Upper lobe of left lung (tissue), 6 donors: ENCODE measurements at regions not wholly inside any gene's neighbourhood (a gene's known extent, or its start where the extent isn't known, plus 50 kb on each side); places are given as distances from the start of the nearest gene placed in this dataset.

ENCODE experiments used
- ATAC-seq, 2 donors: fragments of 200-7000 bp; cut with Tn5 transposase; one replicate each; pipeline ENCODE4 v1.9.1; 2022; ENCODE audit warnings: mild to moderate bottlenecking in 2 of 2, moderate library complexity in 2 of 2; ENCODE audit not compliant: low FRiP score in 2 of 2
- DNase-seq, 2 donors: peaks; one replicate each; pipeline ENCODE4 v3.0.0-alpha.2; 2019 to 2020
- H3K27ac ChIP-seq, 4 donors: fragments of 200-600 bp; sonication (generic); one replicate each; pipeline ENCODE4 v1.5.1; 2016 to 2019
- H3K27me3 ChIP-seq, 4 donors: fragments of 200-600 bp; sonication (generic); one replicate each; pipeline ENCODE4 v1.5.1; 2017 to 2019
- H3K36me3 ChIP-seq, 4 donors: fragments of 200-600 bp; sonication (generic); one replicate each; pipeline ENCODE4 v1.5.1; 2016 to 2019
- H3K4me1 ChIP-seq, 4 donors: fragments of 200-600 bp; sonication (generic); one replicate each; pipeline ENCODE4 v1.5.1; 2018 to 2019
- H3K4me3 ChIP-seq, 4 donors: fragments of 200-600 bp; sonication (generic); one replicate each; pipeline ENCODE4 v1.5.1; 2017 to 2019; ENCODE audit warnings: mild to moderate bottlenecking in 2 of 4, moderate library complexity in 1 of 4
- H3K9me3 ChIP-seq, 4 donors: fragments of 200-600 bp; sonication (generic); one replicate each; pipeline ENCODE4 v1.5.1; 2018 to 2019
- EP300 ChIP-seq, 4 donors: sonication (generic); formaldehyde crosslinking; IDR thresholded peaks; one replicate each; pipeline ENCODE4 v1.5.1; 2017; ENCODE audit warnings: antibody characterized with exemption in 4 of 4, control low read depth in 2 of 4
- POLR2A ChIP-seq, 4 donors: fragments of 450-650 bp; IDR thresholded peaks; one replicate each; pipeline ENCODE4 v1.5.1; 2016 to 2017; ENCODE audit warnings: antibody characterized with exemption in 4 of 4, mild to moderate bottlenecking in 2 of 4
- POLR2AphosphoS5 ChIP-seq, 2 donors: sonication (generic); formaldehyde crosslinking; IDR thresholded peaks; one replicate each; pipeline ENCODE4 v1.5.1; 2017; ENCODE audit warnings: antibody characterized with exemption in 2 of 2
- WGBS, 2 donors: methylation state at CpG; one replicate each; pipeline ENCODE4 v1.1.5; 2017 to 2018; 5-methylcytosine and 5-hydroxymethylcytosine counted together
- TF ChIP-seq, protein P1 (sequence below), 6 experiments: fragments of 450-650 bp in 4 of 6; fragments of 200-600 bp in 2 of 6; sonication (generic) in 2 of 6; IDR thresholded peaks; one replicate each; pipeline ENCODE4 v1.5.1; 2016 to 2019; ENCODE audit warnings: antibody characterized with exemption in 6 of 6
- donor health status: DM: no; HTN: no; CAD: no; lungs with moderate emphysema.
- donor health status: DM: no; HTN: yes; CAD: no; lungs with severe emphysema.

GRCh38 chr5:39775086-39775796 lies 350.5 kb upstream of the DAB2 start:
- TF ChIP-seq EP300 (IDR thresholded peaks at IDR 0.05) (no peak), POLR2AphosphoS5 (IDR thresholded peaks at IDR 0.05) (no peak)
- ATAC-seq (no peak), DNase-seq (no peak)
- Histone ChIP-seq H3K36me3 (no peaks in the 10 kb centered on the region), H3K4me3 (no peak overlapping the region), H3K27ac (no peak overlapping the region), H3K4me1 (no peaks in the 10 kb centered on the region), H3K9me3 (no peaks in the 10 kb centered on the region), H3K27me3 (no peaks in the 10 kb centered on the region)
- 49 to 72% methylated on average over 2 of the region's 2 CpGs for WGBS, 2 donors

GRCh38 chr5:39774605-39775004 lies 349.8 kb upstream of the DAB2 start:
- ATAC-seq (no peak), DNase-seq (no peak)
- TF ChIP-seq POLR2A (IDR thresholded peaks at IDR 0.05) = no peak
- no peak for TF ChIP-seq EP300 (IDR thresholded peaks at IDR 0.05)
- no peak for TF ChIP-seq POLR2AphosphoS5 (IDR thresholded peaks at IDR 0.05)
- TF ChIP-seq, protein P1, sequence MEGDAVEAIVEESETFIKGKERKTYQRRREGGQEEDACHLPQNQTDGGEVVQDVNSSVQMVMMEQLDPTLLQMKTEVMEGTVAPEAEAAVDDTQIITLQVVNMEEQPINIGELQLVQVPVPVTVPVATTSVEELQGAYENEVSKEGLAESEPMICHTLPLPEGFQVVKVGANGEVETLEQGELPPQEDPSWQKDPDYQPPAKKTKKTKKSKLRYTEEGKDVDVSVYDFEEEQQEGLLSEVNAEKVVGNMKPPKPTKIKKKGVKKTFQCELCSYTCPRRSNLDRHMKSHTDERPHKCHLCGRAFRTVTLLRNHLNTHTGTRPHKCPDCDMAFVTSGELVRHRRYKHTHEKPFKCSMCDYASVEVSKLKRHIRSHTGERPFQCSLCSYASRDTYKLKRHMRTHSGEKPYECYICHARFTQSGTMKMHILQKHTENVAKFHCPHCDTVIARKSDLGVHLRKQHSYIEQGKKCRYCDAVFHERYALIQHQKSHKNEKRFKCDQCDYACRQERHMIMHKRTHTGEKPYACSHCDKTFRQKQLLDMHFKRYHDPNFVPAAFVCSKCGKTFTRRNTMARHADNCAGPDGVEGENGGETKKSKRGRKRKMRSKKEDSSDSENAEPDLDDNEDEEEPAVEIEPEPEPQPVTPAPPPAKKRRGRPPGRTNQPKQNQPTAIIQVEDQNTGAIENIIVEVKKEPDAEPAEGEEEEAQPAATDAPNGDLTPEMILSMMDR (IDR thresholded peaks at IDR 0.05) = no peak
- Histone ChIP-seq H3K9me3 (no peaks in the 10 kb centered on the region), H3K4me3 (no peak overlapping the region), H3K36me3 (no peaks in the 10 kb centered on the region), H3K27ac (no peak overlapping the region), H3K27me3 (no peaks in the 10 kb centered on the region), H3K4me1 (no peaks in the 10 kb centered on the region)

- DNase-seq (no peak), ATAC-seq (no peak)
- Histone ChIP-seq H3K36me3 (no peaks in the 10 kb centered on the region), H3K27me3 (no peaks in the 10 kb centered on the region), H3K4me1 (no peaks in the 10 kb centered on the region), H3K4me3 (no peak overlapping the region), H3K9me3 (no peaks in the 10 kb centered on the region), H3K27ac (no peak overlapping the region)
- TF ChIP-seq EP300 (IDR thresholded peaks at IDR 0.05) (no peak), POLR2AphosphoS5 (IDR thresholded peaks at IDR 0.05) (no peak), POLR2A (IDR thresholded peaks at IDR 0.05) (no peak)
- TF ChIP-seq, protein P1 (IDR thresholded peaks at IDR 0.05) = no peak
- WGBS, 2 donors = 70 to 72% methylated on average over 2 of the region's 2 CpGs
Measured at GRCh38 chr5:39772307-39772706, 347.5 kb upstream of the DAB2 start.

DNA sequence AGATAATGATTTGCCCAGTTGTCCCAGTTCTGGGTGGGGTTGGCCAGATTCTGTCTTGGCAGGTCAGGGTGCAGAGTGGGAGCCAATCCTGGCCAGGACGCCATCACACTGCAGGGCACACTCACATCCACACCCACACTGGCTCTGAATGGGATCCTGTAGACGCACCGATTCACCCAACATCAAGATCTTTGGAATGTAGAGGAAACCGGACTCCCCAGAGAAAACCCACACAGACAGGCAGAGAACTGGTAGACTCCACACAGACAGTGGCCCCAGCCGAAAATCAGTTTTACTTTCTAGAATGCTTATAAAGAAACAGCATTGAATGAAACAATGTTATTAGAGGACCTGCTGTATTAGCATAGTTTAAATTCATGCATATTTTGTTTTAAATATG lies 343.1 kb upstream of the DAB2 start:
- Histone ChIP-seq H3K4me3 (no peak overlapping the region), H3K9me3 (no peaks in the 10 kb centered on the region), H3K36me3 (no peaks in the 10 kb centered on the region), H3K27me3 (no peaks in the 10 kb centered on the region), H3K27ac (no peak overlapping the region), H3K4me1 (no peaks in the 10 kb centered on the region)
- ATAC-seq (no peak), DNase-seq (no peak)
- WGBS, 2 donors = 82 to 92% methylated on average over 5 of the region's 5 CpGs
- TF ChIP-seq EP300 (IDR thresholded peaks at IDR 0.05) = no peak
- no peak for TF ChIP-seq POLR2AphosphoS5 (IDR thresholded peaks at IDR 0.05)
- no peak for TF ChIP-seq POLR2A (IDR thresholded peaks at IDR 0.05)
- TF ChIP-seq, protein P1 (IDR thresholded peaks at IDR 0.05) = no peak

DNA sequence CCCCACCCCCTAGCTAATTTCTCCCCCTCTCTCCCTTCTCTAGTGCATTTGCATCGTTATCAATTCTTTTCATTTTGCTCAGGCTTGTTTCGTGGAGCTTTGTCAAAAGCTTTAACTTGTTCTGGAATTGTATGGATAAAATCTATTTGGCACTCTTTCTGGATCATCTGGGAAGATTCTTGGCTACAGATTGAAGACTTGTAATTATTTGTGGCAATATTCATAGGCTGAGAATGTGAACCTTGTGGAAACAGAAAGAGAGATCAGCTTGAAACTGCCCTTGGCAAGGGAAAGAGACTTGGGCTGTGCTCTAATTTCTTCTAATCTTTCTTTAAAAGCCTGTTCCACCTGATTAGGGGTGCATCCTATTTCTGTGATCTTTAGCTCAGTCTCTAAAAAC lies 340.6 kb upstream of the DAB2 start:
- ATAC-seq (peak in 1 of 2 donors; percentile 37), DNase-seq (no peak)
- Histone ChIP-seq H3K4me3 (no peak overlapping the region), H3K27ac (no peak overlapping the region), H3K27me3 (no peaks in the 10 kb centered on the region), H3K9me3 (no peaks in the 10 kb centered on the region), H3K4me1 (no peaks in the 10 kb centered on the region), H3K36me3 (no peaks in the 10 kb centered on the region)
- 58 to 76% methylated on average over 2 of the region's 2 CpGs for WGBS, 2 donors
- TF ChIP-seq EP300 (IDR thresholded peaks at IDR 0.05) = no peak
- no peak for TF ChIP-seq POLR2A (IDR thresholded peaks at IDR 0.05)
- TF ChIP-seq, protein P1 (IDR thresholded peaks at IDR 0.05) = no peak
- TF ChIP-seq POLR2AphosphoS5 (IDR thresholded peaks at IDR 0.05) = no peak
